Kidney (tissue), 13 donors: ENCODE measurements at regions not wholly inside any gene's neighbourhood (a gene's known extent, or its start where the extent isn't known, plus 50 kb on each side); places are given as distances from the start of the nearest gene placed in this dataset.
A peak's percentile ranks its signal among the peaks of the same experiment; 100 is the strongest.

Source experiments
- DNase-seq, 5 donors: peaks; one replicate each; pipeline ENCODE4 v3.0.0-alpha.2; 2013 to 2020
- FAIRE-seq: peaks from 2 replicates; lab custom pipeline; 2012; peaks lifted over from hg19 to GRCh38; lab: Jason Lieb, UNC
- H3K27ac ChIP-seq, 2 donors: one replicate each; pipeline ENCODE4 v1.7.0; 2013; ENCODE audit warnings: low read depth in 2 of 2, low read length in 2 of 2, inconsistent platforms in 1 of 2
- H3K27me3 ChIP-seq: one replicate; pipeline ENCODE4 v1.7.1; 2013; ENCODE audit warnings: low read length, inconsistent platforms; ENCODE audit not compliant: control insufficient read depth, insufficient read depth
- H3K36me3 ChIP-seq, 3 donors: one replicate each; pipeline versions ENCODE4 v1.7.0 to v1.7.1; 2013; ENCODE audit warnings: low read length in 3 of 3, control low read depth in 1 of 3, inconsistent platforms in 1 of 3; ENCODE audit not compliant: insufficient read depth in 3 of 3, control insufficient read depth in 2 of 3
- H3K4me1 ChIP-seq, 3 donors: one replicate each; pipeline versions ENCODE4 v1.7.0 to v1.7.1; 2013; ENCODE audit warnings: low read length in 3 of 3, inconsistent platforms in 1 of 3, low read depth in 1 of 3; ENCODE audit not compliant: control insufficient read depth in 2 of 3, insufficient read depth in 2 of 3
- H3K4me3 ChIP-seq, 3 donors: one replicate each; pipeline versions ENCODE4 v1.7.0 to v1.8.1; 2013; ENCODE audit warnings: low read length in 3 of 3, control low read depth in 1 of 3, inconsistent platforms in 1 of 3
- H3K9ac ChIP-seq, 3 donors: one replicate each; pipeline versions ENCODE4 v1.7.0 to v1.7.1; 2013; ENCODE audit warnings: low read length in 3 of 3, control low read depth in 1 of 3, inconsistent platforms in 1 of 3
- H3K9me3 ChIP-seq, 3 donors: one replicate each; pipeline versions ENCODE4 v1.7.0 to v1.7.1; 2013; ENCODE audit warnings: low read length in 3 of 3, control low read depth in 1 of 3, inconsistent platforms in 1 of 3; ENCODE audit not compliant: control insufficient read depth in 2 of 3, insufficient read depth in 1 of 3
- intact Hi-C: fragments of 100-400 bp; cut with DNase I; formaldehyde crosslinking; loops from one replicate; pipeline ENCODE4 v1.11.1; 2022
- TF ChIP-seq, protein P1 (sequence below): IDR thresholded peaks from 3 replicates; pipeline ENCODE4 v1.5.1; 2012; ENCODE audit warnings: mild to moderate bottlenecking, moderate library complexity, borderline replicate concordance; ENCODE audit not compliant: insufficient read depth; ENCODE audit errors: extremely low read depth
- donor health status: control.
- donor health status: control.
- donor health status: control.
- donor health status: control.
- donor health status: control.
- donor health status: DM: yes; HTN: yes; CAD: no.
- donor health status: Normal renal cell carcinoma (clear cell type).

DNA sequence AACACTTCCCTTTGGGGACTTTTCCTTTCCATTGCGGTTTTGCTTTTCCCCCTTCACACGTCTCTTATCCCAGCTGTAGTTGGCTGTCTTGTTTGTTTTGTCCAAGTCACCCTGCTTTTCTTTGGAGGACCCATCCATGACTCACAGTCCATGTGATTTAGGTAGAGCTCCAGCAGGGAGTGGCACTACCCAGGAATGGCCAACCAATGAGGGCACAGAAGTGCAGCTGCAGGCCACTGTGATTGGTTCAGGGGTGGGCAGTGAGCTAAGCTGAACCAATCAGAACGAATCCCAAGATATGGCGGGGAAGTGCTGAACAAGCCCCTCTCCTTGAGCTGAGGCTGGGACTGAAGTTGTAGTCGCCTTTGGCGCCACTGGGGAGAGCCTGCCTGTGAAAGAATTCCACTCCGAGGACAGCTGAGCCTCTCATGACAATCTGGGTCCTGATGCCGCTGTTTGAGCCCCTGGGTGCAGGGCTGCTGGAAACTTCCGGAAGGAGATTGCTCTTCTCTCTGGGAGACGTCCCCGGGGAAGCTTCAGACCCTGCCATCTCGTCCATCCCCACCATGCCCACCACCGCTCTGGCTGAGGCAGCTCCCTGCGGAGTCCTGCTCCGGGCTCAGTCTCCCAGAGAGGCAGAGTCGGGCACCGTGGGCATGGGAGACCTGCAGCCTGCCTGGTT is 62.9 kb upstream of the URI1 start:
- Histone ChIP-seq H3K27me3 (no peaks in the 10 kb centered on the region), H3K4me3 (no peak overlapping the region), H3K4me1 (no peaks in the 10 kb centered on the region), H3K27ac (no peak overlapping the region), H3K9me3 (no peaks in the 10 kb centered on the region), H3K36me3 (no peaks in the 10 kb centered on the region), H3K9ac (no peak overlapping the region)
- TF ChIP-seq, protein P1, sequence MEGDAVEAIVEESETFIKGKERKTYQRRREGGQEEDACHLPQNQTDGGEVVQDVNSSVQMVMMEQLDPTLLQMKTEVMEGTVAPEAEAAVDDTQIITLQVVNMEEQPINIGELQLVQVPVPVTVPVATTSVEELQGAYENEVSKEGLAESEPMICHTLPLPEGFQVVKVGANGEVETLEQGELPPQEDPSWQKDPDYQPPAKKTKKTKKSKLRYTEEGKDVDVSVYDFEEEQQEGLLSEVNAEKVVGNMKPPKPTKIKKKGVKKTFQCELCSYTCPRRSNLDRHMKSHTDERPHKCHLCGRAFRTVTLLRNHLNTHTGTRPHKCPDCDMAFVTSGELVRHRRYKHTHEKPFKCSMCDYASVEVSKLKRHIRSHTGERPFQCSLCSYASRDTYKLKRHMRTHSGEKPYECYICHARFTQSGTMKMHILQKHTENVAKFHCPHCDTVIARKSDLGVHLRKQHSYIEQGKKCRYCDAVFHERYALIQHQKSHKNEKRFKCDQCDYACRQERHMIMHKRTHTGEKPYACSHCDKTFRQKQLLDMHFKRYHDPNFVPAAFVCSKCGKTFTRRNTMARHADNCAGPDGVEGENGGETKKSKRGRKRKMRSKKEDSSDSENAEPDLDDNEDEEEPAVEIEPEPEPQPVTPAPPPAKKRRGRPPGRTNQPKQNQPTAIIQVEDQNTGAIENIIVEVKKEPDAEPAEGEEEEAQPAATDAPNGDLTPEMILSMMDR: no peak
- intact Hi-C loops: no loop called here
- FAIRE-seq: no peak
- DNase-seq: peak in 3 of 5 donors; percentile 24 to 44 (median 35)

DNA sequence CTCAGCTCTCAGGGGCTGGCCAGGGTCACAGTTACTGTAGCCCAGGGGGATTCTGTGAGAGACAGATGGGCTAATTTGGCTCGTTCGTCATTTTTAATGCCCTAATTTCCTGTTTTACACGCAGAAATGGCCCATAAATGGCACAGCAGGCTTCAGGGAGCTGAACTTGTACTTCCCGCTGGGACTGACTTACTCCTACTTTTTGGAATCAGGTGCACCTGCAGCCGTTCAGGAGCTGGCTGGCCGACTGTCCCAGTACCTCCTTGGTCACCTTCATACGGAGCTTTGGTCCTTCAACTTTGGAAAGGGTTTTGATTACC is 62.4 kb upstream of the URI1 start:
- Histone ChIP-seq H3K4me3 (no peak overlapping the region), H3K4me1 (no peaks in the 10 kb centered on the region), H3K27me3 (no peaks in the 10 kb centered on the region), H3K27ac (no peak overlapping the region), H3K9me3 (no peaks in the 10 kb centered on the region), H3K36me3 (no peaks in the 10 kb centered on the region), H3K9ac (no peak overlapping the region)
- intact Hi-C loops: no loop called here
- TF ChIP-seq, protein P1: no peak
- DNase-seq (no peak), FAIRE-seq (no peak)

DNA sequence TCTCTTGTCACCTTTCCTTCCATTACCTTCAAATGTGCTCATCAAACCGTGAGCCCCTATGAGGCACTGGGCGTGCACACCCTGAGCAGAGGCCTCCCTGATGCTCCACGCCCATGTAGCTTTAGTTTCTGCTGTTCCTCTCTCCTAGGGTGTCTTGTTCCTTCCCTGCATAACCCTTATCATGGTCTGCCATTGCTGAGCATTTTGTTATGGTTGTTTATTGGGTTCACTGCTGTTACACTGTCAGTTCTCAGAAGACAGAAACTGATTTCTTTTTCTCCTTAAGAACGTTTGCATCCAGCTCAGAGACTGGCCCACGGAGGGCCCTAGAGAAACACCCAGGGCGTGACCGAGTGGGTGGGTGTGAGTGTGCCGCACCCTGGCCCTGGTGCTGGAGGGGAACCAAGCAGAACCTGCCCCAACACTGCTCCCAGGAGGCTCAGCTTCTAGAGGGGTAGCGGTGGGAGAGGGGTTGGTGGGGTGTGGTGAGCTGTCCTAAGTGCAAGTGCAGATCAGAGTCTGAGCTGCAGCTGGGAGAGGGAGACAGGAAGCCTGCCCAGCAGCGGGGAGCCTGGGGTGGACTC is 61.4 kb upstream of the URI1 start:
- intact Hi-C loops: no loop called here
- no peak for FAIRE-seq

More for the DNA sequence above, 61.4 kb upstream of the URI1 start:
- H3K27me3 ChIP-seq: no peaks in the 10 kb centered on the region
- TF ChIP-seq, protein P1: no peak
- no peaks in the 10 kb centered on the region for H3K36me3 ChIP-seq
- H3K27ac ChIP-seq: no peak overlapping the region
- DNase-seq: no peak
- no peaks in the 10 kb centered on the region for H3K9me3 ChIP-seq
- no peak overlapping the region for H3K9ac ChIP-seq
- no peaks in the 10 kb centered on the region for H3K4me1 ChIP-seq
- no peak overlapping the region for H3K4me3 ChIP-seq
